IMR-90 (cell line): ENCODE measurements at regions not wholly inside any gene's neighbourhood (a gene's known extent, or its start where the extent isn't known, plus 50 kb on each side); places are given as distances from the start of the nearest gene placed in this dataset.

Experiments used
- BHLHE40 ChIP-seq: fragments of 150-350 bp; IDR thresholded peaks from 2 replicates; pipeline ENCODE4 v1.6.1; 2016; ENCODE audit warnings: mild to moderate bottlenecking, low read depth, low read length
- CEBPB ChIP-seq: IDR thresholded peaks from 2 replicates; pipeline ENCODE4 v1.6.1; 2012; ENCODE audit warnings: low read depth, low read length, improper control_type of control experiment
- CTCF ChIP-seq: conservative IDR thresholded peaks from 2 replicates; pipeline ENCODE4 v1.5.1; 2012; ENCODE audit warnings: mild to moderate bottlenecking, low read depth, low read length, improper control_type of control experiment
- FOS ChIP-seq: fragments of 150-350 bp; IDR thresholded peaks from 2 replicates; pipeline ENCODE4 v1.6.1; 2016; ENCODE audit warnings: low read depth, low read length
- MAFK ChIP-seq: IDR thresholded peaks from 2 replicates; pipeline ENCODE4 v1.6.1; 2012; ENCODE audit warnings: low read depth, low read length, improper control_type of control experiment
- MAZ ChIP-seq: IDR thresholded peaks from 2 replicates; pipeline ENCODE4 v1.6.1; 2012; ENCODE audit warnings: low read depth, mild to moderate bottlenecking, low read length, improper control_type of control experiment, moderate library complexity, borderline replicate concordance
- MXI1 ChIP-seq: IDR thresholded peaks from 2 replicates; pipeline ENCODE4 v1.6.1; 2012; ENCODE audit warnings: low read depth, mild to moderate bottlenecking, low read length, moderate library complexity, borderline replicate concordance
- POLR2A ChIP-seq: IDR thresholded peaks from 2 replicates; pipeline ENCODE4 v1.6.1; 2012; ENCODE audit warnings: mild to moderate bottlenecking, low read depth, low read length
- RAD21 ChIP-seq: IDR thresholded peaks from 2 replicates; pipeline ENCODE4 v1.6.1; 2012; ENCODE audit warnings: low read length, improper control_type of control experiment
- SMC3 ChIP-seq: fragments of 150-350 bp; IDR thresholded peaks from 2 replicates; pipeline ENCODE4 v1.6.1; 2016; ENCODE audit warnings: low read depth, mild to moderate bottlenecking, antibody characterized with exemption, low read length, moderate library complexity

GRCh38 chr1:187244623-187245022, 415.9 kb downstream of the PLA2G4A start:
- TF ChIP-seq CTCF (no peak), MXI1 (no peak), POLR2A (no peak), SMC3 (no peak), RAD21 (no peak), CEBPB (no peak), FOS (no peak), BHLHE40 (no peak), MAFK (no peak), MAZ (no peak)
